Neuron (in vitro differentiated cells): ENCODE measurements at regions not wholly inside any gene's neighbourhood (a gene's known extent, or its start where the extent isn't known, plus 50 kb on each side); places are given as distances from the start of the nearest gene placed in this dataset.
"Not testable (repeated sequence)": the region's sequence is repeated elsewhere in the genome, so short reads cannot be mapped to it uniquely, and the experiment has no call there.

ENCODE experiments used
- H2AFZ ChIP-seq: one replicate; pipeline ENCODE4 v1.6.1; 2013; ENCODE audit warnings: low read depth, mild to moderate bottlenecking, inconsistent platforms, low read length, moderate library complexity
- H3K27me3 ChIP-seq: one replicate; pipeline ENCODE4 v1.6.1; 2013; ENCODE audit warnings: low read length; ENCODE audit not compliant: insufficient read depth
- H3K36me3 ChIP-seq: one replicate; pipeline ENCODE4 v1.6.1; 2013; ENCODE audit warnings: low read length; ENCODE audit not compliant: insufficient read depth
- H3K4me1 ChIP-seq: one replicate; pipeline ENCODE4 v1.6.1; 2013; ENCODE audit warnings: low read length; ENCODE audit not compliant: insufficient read depth
- H3K4me3 ChIP-seq: 2 replicates; pipeline ENCODE4 v1.5.1; 2013; ENCODE audit warnings: mild to moderate bottlenecking, low read length, moderate library complexity
- H3K9me3 ChIP-seq: one replicate; pipeline ENCODE4 v1.6.1; 2013; ENCODE audit warnings: low read length

DNA sequence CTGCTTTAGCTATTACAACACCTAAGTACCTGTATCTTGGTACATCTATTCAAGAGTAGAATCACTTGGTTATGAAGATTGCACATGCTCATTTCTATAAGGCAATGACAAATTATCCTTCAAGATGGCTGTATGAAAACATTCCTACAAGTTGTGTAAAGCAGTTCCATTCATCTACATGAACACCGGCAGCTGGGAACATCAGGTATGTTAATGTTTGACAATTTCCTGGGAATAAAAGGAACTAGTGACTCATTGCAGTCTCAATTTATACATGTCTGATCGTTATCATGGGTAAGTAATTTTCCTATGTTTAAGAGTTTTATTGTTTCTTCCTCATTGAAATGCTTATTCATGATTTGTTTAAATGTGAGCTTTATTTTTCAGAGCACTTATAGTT lies 203.2 kb upstream of the SEMA3E start:
- Histone ChIP-seq H2AFZ (no peak overlapping the region), H3K9me3 (no peaks in the 10 kb centered on the region), H3K4me1 (no peaks in the 10 kb centered on the region), H3K27me3 (no peaks in the 10 kb centered on the region), H3K4me3 (no peak overlapping the region), H3K36me3 (no peaks in the 10 kb centered on the region)

- H3K9me3 ChIP-seq, result no peaks in the 10 kb centered on the region
- no peaks in the 10 kb centered on the region for H3K4me1 ChIP-seq
- H3K4me3 ChIP-seq, result no peak overlapping the region
- H3K27me3 ChIP-seq, result no peaks in the 10 kb centered on the region
- H3K36me3 ChIP-seq, result no peaks in the 10 kb centered on the region
- no peak overlapping the region for H2AFZ ChIP-seq
Measured at GRCh38 chr7:83851551-83851950, 202.6 kb upstream of the SEMA3E start.

- H3K36me3 ChIP-seq, result no peaks in the 10 kb centered on the region
- no peak overlapping the region for H2AFZ ChIP-seq
- H3K9me3 ChIP-seq, result no peaks in the 10 kb centered on the region
- no peaks in the 10 kb centered on the region for H3K27me3 ChIP-seq
- no peak overlapping the region for H3K4me3 ChIP-seq
- no peaks in the 10 kb centered on the region for H3K4me1 ChIP-seq
Measured at GRCh38 chr7:83850941-83851340, 202.0 kb upstream of the SEMA3E start.

- Histone ChIP-seq H3K36me3 (no peaks in the 10 kb centered on the region), H3K4me3 (no peak overlapping the region), H2AFZ (peak overlapping the region; percentile 39), H3K4me1 (no peaks in the 10 kb centered on the region), H3K9me3 (no peaks in the 10 kb centered on the region), H3K27me3 (no peaks in the 10 kb centered on the region)
Measured at GRCh38 chr7:83850125-83850524, 201.2 kb upstream of the SEMA3E start.

- Histone ChIP-seq H3K4me1 (no peaks in the 10 kb centered on the region), H3K36me3 (no peaks in the 10 kb centered on the region), H2AFZ (no peak overlapping the region), H3K9me3 (no peaks in the 10 kb centered on the region), H3K27me3 (no peaks in the 10 kb centered on the region), H3K4me3 (no peak overlapping the region)
Measured at GRCh38 chr7:83849131-83849530, 200.2 kb upstream of the SEMA3E start.

- peaks cover 3% of the 10 kb centered on the region for H3K4me1 ChIP-seq
- no peak overlapping the region for H2AFZ ChIP-seq
Measured at GRCh38 chr7:83842894-83843293, 194.0 kb upstream of the SEMA3E start.

GRCh38 chr7:83837683-83838082 lies 188.7 kb upstream of the SEMA3E start:
- Histone ChIP-seq H2AFZ (no peak overlapping the region), H3K4me3 (no peak overlapping the region), H3K36me3 (no peaks in the 10 kb centered on the region), H3K9me3 (no peaks in the 10 kb centered on the region), H3K27me3 (no peaks in the 10 kb centered on the region), H3K4me1 (peaks cover 3% of the 10 kb centered on the region)

More at GRCh38 chr7:83842894-83843293, 194.0 kb upstream of the SEMA3E start:
- Histone ChIP-seq H3K9me3 (no peaks in the 10 kb centered on the region), H3K36me3 (no peaks in the 10 kb centered on the region), H3K27me3 (no peaks in the 10 kb centered on the region), H3K4me3 (no peak overlapping the region)

- Histone ChIP-seq H3K4me3 (no peak overlapping the region), H3K4me1 (peaks cover 8% of the 10 kb centered on the region), H3K9me3 (no peaks in the 10 kb centered on the region), H3K27me3 (no peaks in the 10 kb centered on the region), H3K36me3 (no peaks in the 10 kb centered on the region), H2AFZ (no peak overlapping the region)
Measured at GRCh38 chr7:83836028-83836427, 187.1 kb upstream of the SEMA3E start.

DNA sequence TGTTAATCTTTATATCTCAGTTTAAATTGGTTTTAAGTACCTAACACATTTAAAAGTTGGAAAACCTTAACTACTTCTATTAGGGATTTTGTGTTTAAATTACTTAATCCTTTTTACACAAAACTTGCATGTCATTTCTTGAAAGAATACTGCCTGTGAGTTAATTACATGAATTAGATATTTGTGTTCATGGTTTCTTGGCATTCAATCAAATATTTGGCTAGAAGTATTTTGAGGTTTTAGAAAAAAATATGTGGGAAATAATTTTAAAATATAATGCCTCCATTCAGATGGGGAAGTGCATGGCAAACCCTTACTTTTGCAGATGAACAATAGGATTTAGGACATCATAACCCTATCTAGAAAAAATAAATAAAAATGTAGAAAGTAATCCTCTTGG lies 186.5 kb upstream of the SEMA3E start:
- peaks cover 8% of the 10 kb centered on the region for H3K4me1 ChIP-seq
- no peaks in the 10 kb centered on the region for H3K36me3 ChIP-seq
- no peaks in the 10 kb centered on the region for H3K27me3 ChIP-seq
- no peak overlapping the region for H3K4me3 ChIP-seq
- no peak overlapping the region for H2AFZ ChIP-seq
- H3K9me3 ChIP-seq, result no peaks in the 10 kb centered on the region

- not testable (repeated sequence) for H3K27me3 ChIP-seq, H3K4me1 ChIP-seq, H3K4me3 ChIP-seq, H3K36me3 ChIP-seq, H3K9me3 ChIP-seq, H2AFZ ChIP-seq
Measured at GRCh38 chr7:83833721-83834120, 184.8 kb upstream of the SEMA3E start.

DNA sequence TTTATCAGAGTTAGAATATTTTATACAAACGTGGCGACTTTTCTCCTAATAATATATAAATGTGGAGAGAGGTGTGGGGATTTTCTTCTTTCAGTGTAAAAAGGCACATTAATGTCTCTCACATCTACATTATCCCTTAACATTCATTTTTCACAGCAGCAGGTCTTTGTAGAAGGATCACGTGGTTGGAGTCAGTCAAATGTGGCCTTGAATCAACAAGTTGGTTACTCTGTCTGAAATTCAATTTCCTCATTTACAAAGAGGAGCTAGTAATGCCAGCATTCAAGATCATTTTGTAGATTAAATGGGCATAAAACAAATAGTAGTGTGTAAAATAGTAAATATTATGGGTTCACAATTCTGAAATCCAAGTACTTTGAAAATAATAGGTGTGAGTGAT lies 183.1 kb upstream of the SEMA3E start:
- no peak overlapping the region for H2AFZ ChIP-seq
- peaks cover 5% of the 10 kb centered on the region for H3K4me1 ChIP-seq
- no peaks in the 10 kb centered on the region for H3K36me3 ChIP-seq
- no peak overlapping the region for H3K4me3 ChIP-seq
- no peaks in the 10 kb centered on the region for H3K27me3 ChIP-seq
- H3K9me3 ChIP-seq, result no peaks in the 10 kb centered on the region

- H3K4me1 ChIP-seq, result peaks cover 5% of the 10 kb centered on the region
- H3K9me3 ChIP-seq, result no peaks in the 10 kb centered on the region
- no peaks in the 10 kb centered on the region for H3K36me3 ChIP-seq
- no peak overlapping the region for H3K4me3 ChIP-seq
- H3K27me3 ChIP-seq, result no peaks in the 10 kb centered on the region
- H2AFZ ChIP-seq, result no peak overlapping the region
Measured at GRCh38 chr7:83827036-83827435, 178.1 kb upstream of the SEMA3E start.

DNA sequence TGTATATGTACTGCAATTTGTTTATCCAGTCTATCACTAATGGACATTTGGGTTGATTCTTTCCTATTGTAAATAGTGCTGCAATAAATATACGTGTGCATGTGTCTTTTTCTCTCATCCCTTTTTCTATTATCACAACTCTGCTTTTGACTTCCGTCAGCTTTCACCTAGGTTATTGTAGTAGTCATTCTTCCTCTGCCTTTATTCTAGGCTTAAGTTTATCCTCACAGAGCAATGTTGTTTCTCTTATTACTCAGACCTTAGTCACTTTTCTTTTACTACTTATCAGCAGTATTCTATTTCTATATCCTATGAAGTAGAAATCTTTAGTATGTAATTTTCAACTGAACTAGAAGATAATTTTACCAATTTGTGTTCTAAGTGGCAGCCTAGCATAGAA lies 175.3 kb upstream of the SEMA3E start:
- Histone ChIP-seq H3K36me3 (no peaks in the 10 kb centered on the region), H3K4me1 (peaks cover 3% of the 10 kb centered on the region), H3K27me3 (no peaks in the 10 kb centered on the region), H2AFZ (no peak overlapping the region), H3K9me3 (no peaks in the 10 kb centered on the region), H3K4me3 (no peak overlapping the region)

DNA sequence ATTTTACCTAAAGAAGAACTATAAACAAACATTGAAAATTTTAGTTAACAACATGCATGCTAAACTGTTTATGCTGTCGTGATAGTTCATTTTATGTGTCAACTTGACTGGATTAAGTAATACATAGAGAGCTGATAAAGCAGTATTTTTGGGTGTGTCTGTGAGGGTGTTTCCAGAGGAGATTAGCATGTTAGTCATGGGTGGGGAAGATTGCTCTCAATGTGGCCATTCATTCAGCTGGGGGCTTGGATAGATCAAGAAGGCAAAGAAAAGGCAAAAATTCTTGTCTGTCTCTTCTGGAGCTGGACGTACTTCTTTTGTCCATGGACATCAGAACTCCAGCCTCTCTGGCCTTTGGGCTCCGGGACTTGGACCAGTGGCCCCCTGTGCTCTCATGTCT lies 172.9 kb upstream of the SEMA3E start:
- Histone ChIP-seq H3K4me1 (peaks cover 3% of the 10 kb centered on the region), H3K4me3 (no peak overlapping the region), H3K36me3 (no peaks in the 10 kb centered on the region), H3K9me3 (no peaks in the 10 kb centered on the region), H2AFZ (no peak overlapping the region), H3K27me3 (no peaks in the 10 kb centered on the region)
